Fibroblast of lung (primary cell): ENCODE measurements at regions not wholly inside any gene's neighbourhood (a gene's known extent, or its start where the extent isn't known, plus 50 kb on each side); places are given as distances from the start of the nearest gene placed in this dataset.
A peak's percentile ranks its signal among the peaks of the same experiment; 100 is the strongest.
"Not testable (repeated sequence)": the region's sequence is repeated elsewhere in the genome, so short reads cannot be mapped to it uniquely, and the experiment has no call there.

Source experiments
- DNase-seq, 2 donors: peaks; one replicate each; pipeline versions ENCODE4 v3.0.0 to v3.0.0-alpha.2; 2010; ENCODE audit warnings: low read depth in 2 of 2
- H2AFZ ChIP-seq: 2 replicates; pipeline ENCODE4 v1.5.1; 2012; ENCODE audit warnings: low read length, control low read depth, inconsistent platforms
- H3K27ac ChIP-seq: 2 replicates; pipeline ENCODE4 v1.5.1; 2011; ENCODE audit warnings: low read length, control low read depth; ENCODE audit not compliant: insufficient read depth
- H3K27me3 ChIP-seq: 2 replicates; pipeline ENCODE4 v1.5.1; 2011; ENCODE audit warnings: mild to moderate bottlenecking, low read length; ENCODE audit not compliant: control insufficient read depth, insufficient read depth
- H3K36me3 ChIP-seq: 2 replicates; pipeline ENCODE4 v1.5.1; 2011; ENCODE audit warnings: low read length; ENCODE audit not compliant: control insufficient read depth, insufficient read depth
- H3K4me1 ChIP-seq: 2 replicates; pipeline ENCODE4 v1.5.1; 2011; ENCODE audit warnings: low read length; ENCODE audit not compliant: control insufficient read depth, insufficient read depth; ENCODE audit errors: extremely low read depth
- H3K4me2 ChIP-seq: 2 replicates; pipeline ENCODE4 v1.5.1; 2011; ENCODE audit warnings: low read length, control low read depth; ENCODE audit not compliant: insufficient read depth; ENCODE audit errors: extremely low read depth
- H3K4me3 ChIP-seq, 4 experiments: fragments of 200-600 bp in 1 of 4; sonication (generic) in 1 of 4; replicated peaks in 1 of 4; 2 replicates each; pipeline ENCODE4 v1.5.1; 2011 to 2016; ENCODE audit warnings: low read length in 4 of 4, low read depth in 3 of 4, mild to moderate bottlenecking in 3 of 4, control low read depth in 2 of 4, inconsistent platforms in 1 of 4, mixed read lengths in 1 of 4; ENCODE audit not compliant: insufficient read depth in 1 of 4; ENCODE audit errors: control extremely low read depth in 1 of 4
- H3K79me2 ChIP-seq: 2 replicates; pipeline ENCODE4 v1.5.1; 2012; ENCODE audit warnings: mild to moderate bottlenecking, low read length, inconsistent platforms; ENCODE audit not compliant: control insufficient read depth, insufficient read depth
- H3K9ac ChIP-seq: 2 replicates; pipeline ENCODE4 v1.5.1; 2011; ENCODE audit warnings: mild to moderate bottlenecking, low read length, control low read depth; ENCODE audit not compliant: insufficient read depth
- H3K9me3 ChIP-seq: 2 replicates; pipeline ENCODE4 v1.5.1; 2012; ENCODE audit warnings: low read depth, low read length; ENCODE audit not compliant: control insufficient read depth, insufficient read depth
- H4K20me1 ChIP-seq: 2 replicates; pipeline ENCODE4 v1.5.1; 2011; ENCODE audit warnings: low read length; ENCODE audit not compliant: control insufficient read depth, insufficient read depth; ENCODE audit errors: extremely low read depth
- EZH2 ChIP-seq: IDR thresholded peaks from 2 replicates; pipeline ENCODE4 v1.5.1; 2012; ENCODE audit warnings: low read length, control low read depth, mild to moderate bottlenecking; ENCODE audit errors: missing control alignments
- TF ChIP-seq, protein P1 (sequence below), 2 donors: IDR thresholded peaks in 1 of 2; conservative IDR thresholded peaks in 1 of 2; 1 replicate in 1 of 2; 2 replicates in 1 of 2; pipeline ENCODE4 v1.5.1; 2011 to 2012; ENCODE audit warnings: low read length in 2 of 2, control low read depth in 1 of 2, inconsistent platforms in 1 of 2, low read depth in 1 of 2, mild to moderate bottlenecking in 1 of 2

DNA sequence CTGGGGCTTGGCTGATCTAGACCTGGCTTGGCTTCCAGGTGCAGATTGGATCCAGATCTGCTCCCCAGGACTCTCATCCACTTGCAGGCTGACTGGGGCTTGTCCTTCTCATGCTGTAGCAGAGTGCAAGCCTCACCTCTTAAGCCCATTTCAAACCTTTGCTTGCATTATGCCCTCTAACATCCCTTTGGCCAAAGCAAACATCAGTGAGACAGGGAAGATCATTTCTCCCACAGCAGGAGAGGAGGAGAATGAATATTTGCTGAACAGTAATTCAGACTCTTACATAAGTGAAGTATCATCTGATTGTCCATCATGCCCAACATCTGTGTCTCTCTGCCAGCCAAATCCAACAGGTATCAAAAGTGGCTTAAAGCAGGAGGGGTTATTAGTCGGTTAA lies 194.9 kb downstream of the C9orf152 start:
- H3K79me2 ChIP-seq, result no peaks in the 10 kb centered on the region
- no peaks in the 10 kb centered on the region for H4K20me1 ChIP-seq
- H2AFZ ChIP-seq, result no peak overlapping the region
- H3K9ac ChIP-seq, result no peak overlapping the region
- peaks cover 6% of the 10 kb centered on the region for H3K4me1 ChIP-seq
- H3K4me3 ChIP-seq, result no peak overlapping the region
- no peak overlapping the region for H3K27ac ChIP-seq
- no peaks in the 10 kb centered on the region for H3K36me3 ChIP-seq
- DNase-seq, result no peak
- TF ChIP-seq, protein P1, sequence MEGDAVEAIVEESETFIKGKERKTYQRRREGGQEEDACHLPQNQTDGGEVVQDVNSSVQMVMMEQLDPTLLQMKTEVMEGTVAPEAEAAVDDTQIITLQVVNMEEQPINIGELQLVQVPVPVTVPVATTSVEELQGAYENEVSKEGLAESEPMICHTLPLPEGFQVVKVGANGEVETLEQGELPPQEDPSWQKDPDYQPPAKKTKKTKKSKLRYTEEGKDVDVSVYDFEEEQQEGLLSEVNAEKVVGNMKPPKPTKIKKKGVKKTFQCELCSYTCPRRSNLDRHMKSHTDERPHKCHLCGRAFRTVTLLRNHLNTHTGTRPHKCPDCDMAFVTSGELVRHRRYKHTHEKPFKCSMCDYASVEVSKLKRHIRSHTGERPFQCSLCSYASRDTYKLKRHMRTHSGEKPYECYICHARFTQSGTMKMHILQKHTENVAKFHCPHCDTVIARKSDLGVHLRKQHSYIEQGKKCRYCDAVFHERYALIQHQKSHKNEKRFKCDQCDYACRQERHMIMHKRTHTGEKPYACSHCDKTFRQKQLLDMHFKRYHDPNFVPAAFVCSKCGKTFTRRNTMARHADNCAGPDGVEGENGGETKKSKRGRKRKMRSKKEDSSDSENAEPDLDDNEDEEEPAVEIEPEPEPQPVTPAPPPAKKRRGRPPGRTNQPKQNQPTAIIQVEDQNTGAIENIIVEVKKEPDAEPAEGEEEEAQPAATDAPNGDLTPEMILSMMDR (conservative IDR thresholded peaks at IDR 0.05 in 1 of 2, IDR thresholded peaks at IDR 0.05 in 1 of 2; ENCODE audit: low read depth in 1 of 2, low read length in 2 of 2), result no peak
- no peak for TF ChIP-seq EZH2
- no peaks in the 10 kb centered on the region for H3K9me3 ChIP-seq
- H3K4me2 ChIP-seq, result no peak overlapping the region
- no peaks in the 10 kb centered on the region for H3K27me3 ChIP-seq

DNA sequence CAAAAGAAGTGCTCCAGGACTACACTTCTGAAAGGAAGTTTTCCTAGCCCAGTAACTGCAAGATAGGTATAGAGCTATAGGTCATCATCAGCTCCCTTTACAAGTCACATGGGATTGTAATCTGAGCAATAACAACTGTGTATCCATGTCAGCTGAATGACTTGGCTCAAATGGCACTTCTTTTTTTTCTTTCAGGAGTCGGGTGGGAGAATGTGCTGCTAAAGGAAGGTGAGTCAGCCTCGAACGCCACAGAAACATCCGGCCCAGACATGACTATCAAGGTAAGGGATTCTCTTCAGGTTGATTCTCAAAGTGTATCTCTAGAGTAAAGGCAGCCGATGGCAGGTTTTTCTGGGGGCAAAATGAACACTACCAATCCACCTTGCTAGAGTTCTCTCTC lies 192.2 kb downstream of the C9orf152 start:
- H3K36me3 ChIP-seq, result no peaks in the 10 kb centered on the region
- no peaks in the 10 kb centered on the region for H4K20me1 ChIP-seq
- H3K4me2 ChIP-seq, result no peak overlapping the region
- no peak overlapping the region for H3K9ac ChIP-seq
- no peaks in the 10 kb centered on the region for H3K27me3 ChIP-seq
- no peaks in the 10 kb centered on the region for H3K9me3 ChIP-seq
- DNase-seq, result peak; percentile 51 to 94
- TF ChIP-seq, protein P1 (conservative IDR thresholded peaks at IDR 0.05 in 1 of 2, IDR thresholded peaks at IDR 0.05 in 1 of 2; ENCODE audit: low read depth in 1 of 2, low read length in 2 of 2), result no peak
- TF ChIP-seq EZH2, result no peak
- no peaks in the 10 kb centered on the region for H3K79me2 ChIP-seq
- H2AFZ ChIP-seq, result no peak overlapping the region
- H3K4me1 ChIP-seq, result peaks cover 6% of the 10 kb centered on the region
- H3K4me3 ChIP-seq, result no peak overlapping the region
- peak overlapping the region; percentile 34 for H3K27ac ChIP-seq

DNA sequence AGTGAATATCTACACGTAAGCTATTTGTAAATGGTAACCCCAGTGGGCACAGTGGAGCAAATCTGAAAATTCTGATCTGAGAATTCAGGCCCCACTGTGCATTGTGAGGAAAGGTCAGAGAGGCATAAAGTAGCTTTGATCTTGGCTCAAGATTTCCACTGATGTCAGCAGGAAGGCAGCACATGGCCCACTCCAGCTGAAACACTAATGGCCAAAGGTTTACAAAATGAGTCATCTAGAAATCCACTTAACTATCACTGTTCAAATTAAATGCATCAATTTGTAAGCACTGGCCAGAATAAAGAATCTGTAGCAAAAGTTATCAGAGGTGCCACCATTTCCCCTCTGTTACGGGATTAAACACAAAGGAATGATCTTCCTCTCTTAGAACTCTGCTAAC lies 191.6 kb downstream of the C9orf152 start:
- Histone ChIP-seq H3K79me2 (no peaks in the 10 kb centered on the region), H4K20me1 (no peaks in the 10 kb centered on the region), H2AFZ (no peak overlapping the region), H3K27ac (peak overlapping the region; percentile 34), H3K9me3 (no peaks in the 10 kb centered on the region), H3K4me3 (no peak overlapping the region), H3K9ac (no peak overlapping the region), H3K27me3 (no peaks in the 10 kb centered on the region), H3K36me3 (no peaks in the 10 kb centered on the region), H3K4me1 (peaks cover 6% of the 10 kb centered on the region), H3K4me2 (no peak overlapping the region)
- no peak for TF ChIP-seq EZH2
- TF ChIP-seq, protein P1 (conservative IDR thresholded peaks at IDR 0.05 in 1 of 2, IDR thresholded peaks at IDR 0.05 in 1 of 2; ENCODE audit: low read depth in 1 of 2, low read length in 2 of 2), result no peak
- DNase-seq, result peak; percentile 80 to 94

DNA sequence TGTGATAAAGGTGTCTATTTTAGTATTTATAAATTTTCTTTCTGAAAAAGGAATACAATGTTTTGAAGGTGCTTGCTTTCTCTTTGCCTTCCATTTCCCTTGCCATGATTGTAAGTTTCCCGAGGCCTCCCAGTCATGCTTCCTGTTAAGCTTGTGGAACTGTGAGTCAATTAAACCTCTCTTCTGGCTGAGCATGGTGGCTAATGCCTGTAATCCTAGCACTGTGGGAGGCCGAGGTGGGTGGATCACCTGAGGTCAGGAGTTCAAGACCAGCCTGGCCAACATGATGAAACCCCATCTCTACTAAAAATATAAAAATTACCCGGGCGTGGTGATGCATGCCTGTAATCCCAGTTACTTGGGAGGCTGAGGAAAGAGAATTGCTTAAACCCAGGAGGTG lies 187.7 kb downstream of the C9orf152 start:
- H3K79me2 ChIP-seq, result not testable (repeated sequence)

More for the DNA sequence above, 187.7 kb downstream of the C9orf152 start:
- H3K27me3 ChIP-seq, H3K9ac ChIP-seq, H3K9me3 ChIP-seq, H3K4me1 ChIP-seq, H3K4me3 ChIP-seq, H2AFZ ChIP-seq, H4K20me1 ChIP-seq, H3K27ac ChIP-seq, H3K36me3 ChIP-seq, H3K4me2 ChIP-seq: not testable (repeated sequence)
- peak in 1 of 2 donors; percentile 34 for DNase-seq
